ENCODE measurements at regions not wholly inside any gene's neighbourhood (a gene's known extent, or its start where the extent isn't known, plus 50 kb on each side); places are given as distances from the start of the nearest gene placed in this dataset. TPM values are rescaled to one million over a fixed set of nuclear protein-coding genes. Genes with fewer than 3 reads are reported as not detected.
"Not testable (repeated sequence)": the region's sequence is repeated elsewhere in the genome, so short reads cannot be mapped to it uniquely, and the experiment has no call there.

GRCh38 chr1:65084066-65084465, 63.9 kb upstream of the AK4 start:
- WGBS, 2 experiments (ENCODE audit: low coverage in 1 of 2, low lambda C conversion rate in 2 of 2, missing lambda C conversion rate in 2 of 2), result 90 to 95% methylated on average over 2 of the region's 2 CpGs
- Histone ChIP-seq H3K9me2 (ENCODE audit: insufficient read depth) (no peaks in the 10 kb centered on the region), H3F3A (ENCODE audit: insufficient read depth) (no peaks in the 10 kb centered on the region), H3K4me1 (ENCODE audit: insufficient read depth) (peaks cover 3% of the 10 kb centered on the region; the same call in 1 of the 2 replicates), H3K9me3 (ENCODE audit: low read depth) (no peaks in the 10 kb centered on the region), H4K20me1 (ENCODE audit: insufficient read depth) (no peaks in the 10 kb centered on the region), H3K4me2 (ENCODE audit: unreplicated experiment) (no peak overlapping the region), H3K27me3 (replicated peaks; ENCODE audit: insufficient read depth) (no peaks in the 10 kb centered on the region), H3K9ac (no peak overlapping the region), H3K36me3 (ENCODE audit: low read depth) (no peaks in the 10 kb centered on the region), H3K4me3 (no peak overlapping the region), H3K27ac (no peak overlapping the region), H2AFZ (no peak overlapping the region), H3K79me2 (ENCODE audit: insufficient read depth) (no peaks in the 10 kb centered on the region)
- in situ Hi-C loops (cut with MboI), result no loop called here
- no peak for DNase-seq
- TF ChIP-seq EZH2 (IDR thresholded peaks at IDR 0.05; ENCODE audit: insufficient read depth, poor library complexity, severe bottlenecking) (no peak), EZH2phosphoT487 (IDR thresholded peaks at IDR 0.05; ENCODE audit: insufficient read depth, low read depth) (no peak)

- H3K4me2 ChIP-seq (ENCODE audit: unreplicated experiment); H3K4me3 ChIP-seq; H3K4me1 ChIP-seq (ENCODE audit: insufficient read depth); H2AFZ ChIP-seq; H3K9me2 ChIP-seq (ENCODE audit: insufficient read depth); H3K79me2 ChIP-seq (ENCODE audit: insufficient read depth); H3K27ac ChIP-seq; H3K9ac ChIP-seq; H3F3A ChIP-seq (ENCODE audit: insufficient read depth); H4K20me1 ChIP-seq (ENCODE audit: insufficient read depth); H3K27me3 ChIP-seq (replicated peaks; ENCODE audit: insufficient read depth); H3K9me3 ChIP-seq (ENCODE audit: low read depth); H3K36me3 ChIP-seq (ENCODE audit: low read depth); DNase-seq; in situ Hi-C loops (cut with MboI): not testable (repeated sequence)
These were observed 60.5 kb upstream of the AK4 start for GRCh38 chr1:65087519-65087918.

DNA sequence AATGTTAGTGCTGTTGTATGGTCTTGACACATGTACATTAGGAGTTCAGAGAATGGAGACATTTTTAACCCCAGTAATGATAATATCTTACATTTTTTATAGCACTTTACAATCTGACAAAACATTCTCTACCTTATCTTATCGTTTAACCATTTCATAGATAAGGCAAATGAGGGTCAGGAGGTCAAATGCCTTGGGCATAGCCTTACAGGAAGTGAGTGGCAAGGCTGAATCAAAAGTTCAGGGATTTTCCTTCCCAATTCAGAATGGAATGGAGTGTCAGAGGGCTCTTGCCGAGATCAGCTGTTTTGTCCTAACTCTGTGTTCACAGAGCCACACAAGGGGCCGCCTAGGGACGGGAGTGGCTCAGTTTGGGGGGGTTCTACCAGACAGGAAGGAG, 57.6 kb upstream of the AK4 start:
- Histone ChIP-seq H3K27me3 (replicated peaks; ENCODE audit: insufficient read depth) (no peaks in the 10 kb centered on the region), H3K36me3 (ENCODE audit: low read depth) (no peaks in the 10 kb centered on the region), H3K4me1 (ENCODE audit: insufficient read depth) (no peaks in the 10 kb centered on the region), H2AFZ (no peak overlapping the region), H3K9me2 (ENCODE audit: insufficient read depth) (no peaks in the 10 kb centered on the region), H3K4me2 (ENCODE audit: unreplicated experiment) (no peak overlapping the region), H3F3A (ENCODE audit: insufficient read depth) (no peaks in the 10 kb centered on the region), H3K9me3 (ENCODE audit: low read depth) (no peaks in the 10 kb centered on the region), H4K20me1 (ENCODE audit: insufficient read depth) (no peaks in the 10 kb centered on the region), H3K9ac (no peak overlapping the region), H3K79me2 (ENCODE audit: insufficient read depth) (no peaks in the 10 kb centered on the region), H3K27ac (no peak overlapping the region), H3K4me3 (no peak overlapping the region)
- TF ChIP-seq EZH2 (IDR thresholded peaks at IDR 0.05; ENCODE audit: insufficient read depth, poor library complexity, severe bottlenecking) (no peak), EZH2phosphoT487 (IDR thresholded peaks at IDR 0.05; ENCODE audit: insufficient read depth, low read depth) (no peak)
- no peak for DNase-seq
- WGBS, 2 experiments (ENCODE audit: low coverage in 1 of 2, low lambda C conversion rate in 2 of 2, missing lambda C conversion rate in 2 of 2), result 75 to 84% methylated on average over 4 of the region's 4 CpGs
- in situ Hi-C loops (cut with MboI), result no loop called here

DNA sequence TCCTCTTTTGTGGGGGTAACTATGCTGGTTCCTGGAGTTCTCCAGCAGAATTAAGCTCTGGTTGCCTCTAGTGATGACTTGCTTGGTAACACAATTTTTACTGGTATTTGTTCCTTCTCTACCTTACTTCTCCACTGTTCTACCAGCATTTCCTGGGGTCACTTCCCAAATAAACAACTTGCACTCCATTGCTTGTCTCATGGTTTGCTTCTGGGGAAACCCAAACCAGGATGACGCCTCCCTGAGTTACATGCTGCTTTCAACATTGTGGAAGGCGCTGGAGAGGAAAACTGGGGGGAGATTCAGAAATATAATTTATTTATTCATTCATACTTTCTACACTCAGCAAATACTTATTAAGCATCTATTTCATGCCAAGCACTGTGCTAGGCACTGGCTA, 55.3 kb upstream of the AK4 start:
- no peaks in the 10 kb centered on the region for H3K79me2 ChIP-seq (ENCODE audit: insufficient read depth)
- no peak overlapping the region for H3K9ac ChIP-seq
- no peaks in the 10 kb centered on the region for H3K9me2 ChIP-seq (ENCODE audit: insufficient read depth)
- in situ Hi-C loops (cut with MboI), result no loop called here
- H3K36me3 ChIP-seq (ENCODE audit: low read depth), result no peaks in the 10 kb centered on the region
- no peaks in the 10 kb centered on the region for H3K9me3 ChIP-seq (ENCODE audit: low read depth)
- DNase-seq, result no peak
- 59 to 62% methylated on average over 2 of the region's 2 CpGs for whole genome bisulfite sequencing, 2 experiments (ENCODE audit: low coverage in 1 of 2, low lambda C conversion rate in 2 of 2, missing lambda C conversion rate in 2 of 2)
- H3K4me1 ChIP-seq (ENCODE audit: insufficient read depth), result no peaks in the 10 kb centered on the region
- TF ChIP-seq EZH2phosphoT487 (IDR thresholded peaks at IDR 0.05; ENCODE audit: insufficient read depth, low read depth) (no peak), EZH2 (IDR thresholded peaks at IDR 0.05; ENCODE audit: insufficient read depth, poor library complexity, severe bottlenecking) (no peak)
- H3K4me3 ChIP-seq, result no peak overlapping the region
- H3K4me2 ChIP-seq (ENCODE audit: unreplicated experiment), result no peak overlapping the region
- no peaks in the 10 kb centered on the region for H3K27me3 ChIP-seq (replicated peaks; ENCODE audit: insufficient read depth)
- H2AFZ ChIP-seq, result no peak overlapping the region
- no peak overlapping the region for H3K27ac ChIP-seq
- H3F3A ChIP-seq (ENCODE audit: insufficient read depth), result no peaks in the 10 kb centered on the region
- no peaks in the 10 kb centered on the region for H4K20me1 ChIP-seq (ENCODE audit: insufficient read depth)

DNA sequence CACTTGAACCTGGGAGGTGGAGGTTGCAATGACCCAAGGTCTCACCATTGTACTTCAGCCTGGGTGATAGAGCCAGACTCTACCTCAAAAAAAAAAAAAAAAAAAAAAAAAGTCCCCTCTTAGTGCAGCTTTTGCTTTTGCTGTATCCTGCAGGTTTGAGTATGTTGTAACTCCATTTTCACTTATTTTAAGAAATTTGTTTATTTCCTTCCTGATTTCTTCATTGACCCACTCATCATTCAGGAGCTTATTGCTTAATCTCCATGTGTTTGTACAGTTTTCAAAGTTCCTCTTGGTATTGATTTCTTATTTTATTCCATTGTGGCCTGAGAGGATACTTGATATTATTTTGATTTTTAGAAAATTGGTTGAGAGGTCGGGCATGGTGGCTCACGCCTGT, 50.9 kb upstream of the AK4 start:
- no peaks in the 10 kb centered on the region for H3K36me3 ChIP-seq (ENCODE audit: low read depth)
- no peaks in the 10 kb centered on the region for H3K9me2 ChIP-seq (ENCODE audit: insufficient read depth)
- no peak overlapping the region for H2AFZ ChIP-seq
- no peak overlapping the region for H3K27ac ChIP-seq
- H3K9me3 ChIP-seq (ENCODE audit: low read depth), result no peaks in the 10 kb centered on the region
- no peaks in the 10 kb centered on the region for H3K79me2 ChIP-seq (ENCODE audit: insufficient read depth)
- no peak for DNase-seq
- H3K27me3 ChIP-seq (replicated peaks; ENCODE audit: insufficient read depth), result no peaks in the 10 kb centered on the region
- H3K4me2 ChIP-seq (ENCODE audit: unreplicated experiment), result no peak overlapping the region
- H3K4me1 ChIP-seq (ENCODE audit: insufficient read depth), result no peaks in the 10 kb centered on the region
- H3K9ac ChIP-seq, result no peak overlapping the region
- 73 to 84% methylated on average over 2 of the region's 2 CpGs for WGBS, 2 experiments (ENCODE audit: low coverage in 1 of 2, low lambda C conversion rate in 2 of 2, missing lambda C conversion rate in 2 of 2)
- H3K4me3 ChIP-seq, result no peak overlapping the region
- TF ChIP-seq EZH2phosphoT487 (IDR thresholded peaks at IDR 0.05; ENCODE audit: insufficient read depth, low read depth), result no peak
- TF ChIP-seq EZH2 (IDR thresholded peaks at IDR 0.05; ENCODE audit: insufficient read depth, poor library complexity, severe bottlenecking), result no peak
- no peaks in the 10 kb centered on the region for H3F3A ChIP-seq (ENCODE audit: insufficient read depth)
- in situ Hi-C loops (cut with MboI), result no loop called here
- no peaks in the 10 kb centered on the region for H4K20me1 ChIP-seq (ENCODE audit: insufficient read depth)

MicroRNA genes in the stretch of these regions (microRNA counts, 767-probe panel; counts per million panel counts)
- 447 counts per million, percentile 86 among the panel's probes with 10 or more counts for microRNA hsa-miR-101-3p

Small RNA genes in the stretch of these regions (microRNA-seq; reads per million reads assigned to microRNA genes)
- not detected for gene MIR101-1 (ENCODE audit: borderline number of aligned reads)
- gene MIR3671 (ENCODE audit: borderline number of aligned reads), result not detected

Small RNA genes in the stretch of these regions (small RNA-seq; reads per million reads assigned to genes)
- not detected for gene MIR101-1 (ENCODE audit: low read depth, low replicate concordance)
- not detected for gene MIR3671 (ENCODE audit: low read depth, low replicate concordance)
- gene MRPS21P1 (ENCODE audit: low read depth, low replicate concordance), result not detected
- not detected for gene RNU6-1176P (ENCODE audit: low read depth, low replicate concordance)

Measured in GM23248 (cell line).